ELF-1 (cell line): ENCODE measurements at regions not wholly inside any gene's neighbourhood (a gene's known extent, or its start where the extent isn't known, plus 50 kb on each side); places are given as distances from the start of the nearest gene placed in this dataset.

Experiments used
- DNase-seq: peaks from one replicate; pipeline ENCODE4 v3.0.0-alpha.2; 2016; ENCODE audit warnings: low read depth, low spot score

- DNase-seq = no peak
These were observed 121.3 kb upstream of the IGF1 start for GRCh38 chr12:102601621-102602020.

- DNase-seq = no peak
These were observed 116.3 kb upstream of the IGF1 start for GRCh38 chr12:102596687-102597086.

- DNase-seq = no peak
These were observed 115.7 kb upstream of the IGF1 start for GRCh38 chr12:102596031-102596430.

- DNase-seq = no peak
These were observed 115.0 kb upstream of the IGF1 start for GRCh38 chr12:102595315-102595714.

GRCh38 chr12:102593134-102593533 lies 112.8 kb upstream of the IGF1 start:
- DNase-seq = no peak

- DNase-seq = no peak
These were observed 111.8 kb upstream of the IGF1 start for GRCh38 chr12:102592134-102592533.

- no peak for DNase-seq
These were observed 92.9 kb upstream of the IGF1 start for GRCh38 chr12:102573237-102573636.

- no peak for DNase-seq
These were observed 91.5 kb upstream of the IGF1 start for GRCh38 chr12:102571889-102572288.

GRCh38 chr12:102570256-102570655 lies 89.9 kb upstream of the IGF1 start:
- no peak for DNase-seq

GRCh38 chr12:102569803-102570202 lies 89.4 kb upstream of the IGF1 start:
- no peak for DNase-seq

- DNase-seq = no peak
These were observed 87.9 kb upstream of the IGF1 start for GRCh38 chr12:102568276-102568675.

GRCh38 chr12:102567031-102567985 lies 86.9 kb upstream of the IGF1 start:
- peak; percentile 17 for DNase-seq

- DNase-seq = no peak
These were observed 85.2 kb upstream of the IGF1 start for GRCh38 chr12:102565555-102565954.

- DNase-seq = peak; percentile 47
These were observed 83.7 kb upstream of the IGF1 start for GRCh38 chr12:102564026-102564425.

- peak; percentile 27 for DNase-seq
These were observed 82.6 kb upstream of the IGF1 start for GRCh38 chr12:102562836-102563425.

- peak; percentile 14 for DNase-seq
These were observed 70.8 kb upstream of the IGF1 start for GRCh38 chr12:102551186-102551585.

GRCh38 chr12:102549691-102550090 lies 69.3 kb upstream of the IGF1 start:
- DNase-seq = peak; percentile 73

- peak; percentile 15 for DNase-seq
These were observed 68.2 kb upstream of the IGF1 start for GRCh38 chr12:102548543-102548942.

- DNase-seq = peak; percentile 6
These were observed 63.4 kb upstream of the IGF1 start for GRCh38 chr12:102543494-102544485.

- DNase-seq = no peak
These were observed 62.6 kb upstream of the IGF1 start for GRCh38 chr12:102542816-102543440.

- no peak for DNase-seq
These were observed 60.5 kb upstream of the IGF1 start for GRCh38 chr12:102540815-102541385.
